ENCODE measurements at regions not wholly inside any gene's neighbourhood (a gene's known extent, or its start where the extent isn't known, plus 50 kb on each side); places are given as distances from the start of the nearest gene placed in this dataset.

- Mint-ChIP-seq H3K27me3 (peaks cover 5% of the 10 kb centered on the region), H3K27ac (no peak overlapping the region), H3K4me3 (no peak overlapping the region), H3K36me3 (ENCODE audit: low read depth) (no peaks in the 10 kb centered on the region), H3K4me1 (ENCODE audit: low read depth) (no peaks in the 10 kb centered on the region), H3K9me3 (no peaks in the 10 kb centered on the region)
- Histone ChIP-seq H3K27me3 (ENCODE audit: control insufficient read depth in 1 of 2, insufficient read depth in 2 of 2, low read length in 2 of 2) (no peaks in the 10 kb centered on the region), H3K4me1 (ENCODE audit: insufficient read depth, low read length) (no peaks in the 10 kb centered on the region), H3K36me3 (ENCODE audit: insufficient read depth, low read length) (no peaks in the 10 kb centered on the region), H3K9me3 (ENCODE audit: control insufficient read depth in 1 of 2, insufficient read depth in 1 of 2, low read length in 2 of 2) (no peaks in the 10 kb centered on the region), H3K27ac (ENCODE audit: low read depth in 1 of 2, low read length in 2 of 2) (no peak overlapping the region), H3K4me3 (ENCODE audit: low read length) (no peak overlapping the region)
- DNase-seq (no peak), ATAC-seq (ENCODE audit: poor library complexity) (no peak)
- POLR2A ChIA-PET: no interaction called here
- CTCF ChIA-PET: no interaction called here
- TF ChIP-seq CTCF (IDR thresholded peaks at IDR 0.05): no peak
- intact Hi-C loops (cut with DNase I, micrococcal nuclease): loop anchor here in 1 of 2 experiments (10.0 kb wide), 1 partner anchor 49 kb away; no protein-coding TSS in a partner anchor
Observed at GRCh38 chr17:27403480-27404005, 52.7 kb upstream of the KSR1 start.

- DNase-seq (no peak), ATAC-seq (ENCODE audit: poor library complexity) (no peak)
- Mint-ChIP-seq H3K4me3 (no peak overlapping the region), H3K27ac (no peak overlapping the region), H3K9me3 (no peaks in the 10 kb centered on the region), H3K27me3 (peaks cover under 1% of the 10 kb centered on the region), H3K36me3 (ENCODE audit: low read depth) (no peaks in the 10 kb centered on the region), H3K4me1 (ENCODE audit: low read depth) (no peaks in the 10 kb centered on the region)
- no peak for TF ChIP-seq CTCF (IDR thresholded peaks at IDR 0.05)
- ChIA-PET POLR2A (no interaction called here), CTCF (no interaction called here)
- Histone ChIP-seq H3K27me3 (ENCODE audit: control insufficient read depth in 1 of 2, insufficient read depth in 2 of 2, low read length in 2 of 2) (no peaks in the 10 kb centered on the region), H3K4me3 (ENCODE audit: low read length) (no peak overlapping the region), H3K4me1 (ENCODE audit: insufficient read depth, low read length) (no peaks in the 10 kb centered on the region), H3K27ac (ENCODE audit: low read depth in 1 of 2, low read length in 2 of 2) (no peak overlapping the region), H3K9me3 (ENCODE audit: control insufficient read depth in 1 of 2, insufficient read depth in 1 of 2, low read length in 2 of 2) (no peaks in the 10 kb centered on the region), H3K36me3 (ENCODE audit: insufficient read depth, low read length) (no peaks in the 10 kb centered on the region)
- intact Hi-C loops (cut with DNase I, micrococcal nuclease): loop anchor here in 1 of 2 experiments (10.0 kb wide), 1 partner anchor 50 kb away; no protein-coding TSS in a partner anchor
Observed at GRCh38 chr17:27404676-27405075, 51.6 kb upstream of the KSR1 start.
